HG03196 (cell line): ENCODE measurements at regions not wholly inside any gene's neighbourhood (a gene's known extent, or its start where the extent isn't known, plus 50 kb on each side); places are given as distances from the start of the nearest gene placed in this dataset.

Source experiments
- ATAC-seq: cut with Tn5 transposase; IDR thresholded peaks from one replicate; pipeline ENCODE4 v1.9.1; 2021; ENCODE audit not compliant: unreplicated experiment

- ATAC-seq: no peak
Measured at GRCh38 chr4:137468836-137469235, 63.5 kb downstream of the PCDH18 start.

- ATAC-seq: no peak
Measured at GRCh38 chr4:137467537-137467936, 64.8 kb downstream of the PCDH18 start.

GRCh38 chr4:137463377-137464003, 68.8 kb downstream of the PCDH18 start:
- no peak for ATAC-seq

- no peak for ATAC-seq
Measured at GRCh38 chr4:137455647-137456321, 76.5 kb downstream of the PCDH18 start.

DNA sequence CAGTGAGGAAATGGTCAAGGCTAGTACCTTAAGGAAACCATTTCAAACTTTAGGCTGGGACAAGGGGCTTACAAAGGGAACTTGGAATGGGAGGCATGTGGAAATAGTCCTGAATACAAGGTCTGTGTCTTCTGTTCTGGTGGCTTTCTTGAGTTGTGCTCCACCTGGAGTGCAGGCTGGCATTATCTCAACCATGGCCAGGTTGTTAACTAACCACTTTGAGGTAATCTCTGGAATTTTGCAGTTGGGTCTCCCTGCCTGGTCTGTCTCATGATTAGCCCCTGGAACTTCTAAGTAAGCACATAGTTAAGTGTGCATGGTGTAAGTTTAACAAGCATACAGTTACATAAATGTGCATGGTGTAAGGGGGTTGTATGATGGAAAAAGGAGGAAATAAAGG, 77.5 kb downstream of the PCDH18 start:
- ATAC-seq: no peak

- ATAC-seq: no peak
Measured at GRCh38 chr4:137452799-137453198, 79.5 kb downstream of the PCDH18 start.

- no peak for ATAC-seq
Measured at GRCh38 chr4:137451172-137451825, 81.0 kb downstream of the PCDH18 start.

- ATAC-seq: no peak
Measured at GRCh38 chr4:137448402-137448801, 83.9 kb downstream of the PCDH18 start.

- no peak for ATAC-seq
Measured at GRCh38 chr4:137446071-137446470, 86.2 kb downstream of the PCDH18 start.

DNA sequence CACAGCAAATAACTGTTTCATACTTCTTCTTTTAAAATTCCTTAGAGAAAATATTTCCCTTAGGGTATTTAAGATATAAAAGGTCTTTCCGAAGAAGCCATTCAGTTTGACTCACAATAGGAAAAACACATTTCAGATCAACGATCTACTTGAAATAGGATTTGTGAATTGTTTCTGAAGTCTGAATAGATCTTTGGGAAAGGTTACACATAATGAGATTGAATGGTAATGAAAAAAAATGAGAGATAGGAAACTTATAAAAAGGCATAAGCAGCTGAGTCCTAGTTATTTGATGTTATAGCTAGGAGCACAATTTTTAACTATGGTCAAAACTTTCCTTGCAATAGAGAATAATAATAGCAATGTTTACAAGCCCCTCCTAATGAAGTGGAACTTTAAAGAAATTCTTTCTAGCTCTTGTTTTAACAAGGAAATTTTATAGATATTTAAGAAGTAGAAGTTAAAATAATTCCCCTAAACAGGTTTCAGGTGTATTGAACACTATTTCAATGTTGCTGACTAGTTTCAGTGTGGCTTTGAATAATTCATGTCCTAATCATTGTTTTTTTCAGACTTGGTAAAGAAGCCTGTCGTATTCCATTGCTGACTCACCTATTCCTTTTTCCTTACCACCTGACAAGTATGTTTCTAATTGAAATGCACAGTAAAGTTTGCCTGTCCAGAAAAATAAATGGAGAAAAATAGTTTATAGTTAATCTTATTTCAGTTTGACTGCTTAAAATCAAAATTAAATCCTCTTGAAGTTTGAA, 89.1 kb downstream of the PCDH18 start:
- ATAC-seq: no peak

DNA sequence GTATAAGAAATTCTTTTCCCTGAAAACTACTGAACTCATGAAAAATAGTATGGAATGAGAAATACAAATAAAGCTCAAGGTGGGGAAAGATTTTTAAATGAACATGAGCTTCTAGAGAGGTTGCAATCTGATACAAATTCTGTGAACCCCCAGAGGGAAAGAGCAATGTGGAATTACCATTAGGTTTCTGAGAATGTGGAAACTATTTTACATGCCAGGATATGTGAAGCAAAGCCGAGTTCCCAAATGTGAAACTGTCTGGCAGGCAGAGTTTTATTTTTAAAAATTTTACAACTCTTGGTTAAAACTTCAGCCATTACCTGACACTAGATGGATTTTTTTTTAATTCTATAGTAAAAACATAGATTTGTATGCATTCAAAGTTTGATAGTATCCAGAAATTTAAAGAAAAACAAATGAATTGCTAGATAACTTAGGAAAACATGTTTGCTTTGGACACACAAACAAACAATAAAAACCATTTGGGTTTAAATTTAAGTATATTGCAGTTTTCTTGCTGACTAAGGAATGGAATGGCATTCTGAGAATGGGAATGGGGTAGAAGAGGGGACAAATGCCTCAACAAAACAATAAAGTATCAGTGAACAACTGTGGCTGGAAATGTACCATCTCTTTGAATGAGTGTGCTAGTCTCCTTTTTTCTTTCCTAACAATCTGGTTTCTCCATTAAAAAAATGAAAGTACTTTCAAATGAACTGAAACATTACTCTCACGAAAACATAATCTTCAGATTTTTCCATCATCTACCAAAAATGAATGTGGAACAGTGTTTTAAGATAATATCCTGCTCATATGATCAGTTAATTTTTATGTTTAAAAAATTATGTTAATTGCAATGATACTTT, 99.6 kb downstream of the PCDH18 start:
- ATAC-seq: no peak

GRCh38 chr4:137430171-137430570, 102.1 kb downstream of the PCDH18 start:
- ATAC-seq: no peak

DNA sequence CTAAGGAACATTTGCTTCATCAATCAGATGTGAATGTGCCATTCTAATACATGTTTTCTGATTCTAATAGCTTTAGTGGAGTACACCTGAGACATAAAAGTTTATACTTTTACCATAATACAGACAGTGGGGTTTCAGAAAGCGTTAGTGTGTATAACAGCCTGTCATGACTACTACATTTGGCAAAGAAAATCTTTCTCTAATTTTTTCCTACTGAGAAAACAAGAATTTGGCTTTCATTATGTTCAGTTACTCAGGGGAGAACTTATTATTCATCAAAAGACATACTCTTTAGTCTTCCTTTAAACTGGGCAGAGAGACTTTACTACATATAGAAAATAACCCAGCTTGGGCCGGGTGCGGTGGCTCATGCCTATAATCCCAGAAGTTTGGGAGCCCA, 104.9 kb downstream of the PCDH18 start:
- no peak for ATAC-seq

DNA sequence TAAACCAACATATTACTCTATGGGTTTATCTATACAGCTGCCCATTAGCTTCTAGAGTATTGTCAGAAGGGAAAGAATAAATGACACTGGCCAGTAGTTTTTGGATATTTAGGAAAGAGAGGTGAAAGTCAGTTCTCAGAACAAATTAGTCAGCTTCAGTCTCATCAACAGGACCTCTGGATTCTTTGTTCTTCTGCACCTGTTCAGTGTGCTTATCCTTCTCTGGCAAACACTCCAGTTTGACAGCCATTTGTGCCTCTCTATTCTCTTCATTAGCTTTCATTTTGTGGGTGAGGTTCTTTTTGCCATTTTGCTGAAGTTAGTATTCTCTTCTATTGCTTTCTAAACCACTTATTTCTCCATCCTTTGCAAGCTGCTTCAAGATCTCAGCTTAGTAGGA, 107.0 kb downstream of the PCDH18 start:
- ATAC-seq: no peak

DNA sequence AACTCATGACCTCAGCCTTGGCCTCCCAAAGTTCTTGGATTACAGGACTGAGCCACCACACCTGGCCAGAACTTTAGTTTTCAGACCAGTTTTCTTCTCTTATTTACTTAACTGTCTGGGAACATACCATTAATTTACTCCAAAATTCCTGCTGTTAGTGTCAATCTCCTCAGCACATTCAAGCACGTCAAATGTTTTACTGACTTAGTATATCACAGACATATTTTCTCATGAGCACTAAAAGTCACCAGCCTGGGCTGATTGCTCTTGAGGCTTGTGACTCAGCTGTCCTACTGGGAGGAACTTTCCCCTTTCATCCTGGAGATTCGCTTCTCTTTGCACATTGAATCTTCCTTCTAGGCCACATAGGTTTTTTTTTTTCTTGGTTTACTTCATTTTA, 109.6 kb downstream of the PCDH18 start:
- no peak for ATAC-seq

- ATAC-seq: no peak
Measured at GRCh38 chr4:137421796-137422195, 110.5 kb downstream of the PCDH18 start.

DNA sequence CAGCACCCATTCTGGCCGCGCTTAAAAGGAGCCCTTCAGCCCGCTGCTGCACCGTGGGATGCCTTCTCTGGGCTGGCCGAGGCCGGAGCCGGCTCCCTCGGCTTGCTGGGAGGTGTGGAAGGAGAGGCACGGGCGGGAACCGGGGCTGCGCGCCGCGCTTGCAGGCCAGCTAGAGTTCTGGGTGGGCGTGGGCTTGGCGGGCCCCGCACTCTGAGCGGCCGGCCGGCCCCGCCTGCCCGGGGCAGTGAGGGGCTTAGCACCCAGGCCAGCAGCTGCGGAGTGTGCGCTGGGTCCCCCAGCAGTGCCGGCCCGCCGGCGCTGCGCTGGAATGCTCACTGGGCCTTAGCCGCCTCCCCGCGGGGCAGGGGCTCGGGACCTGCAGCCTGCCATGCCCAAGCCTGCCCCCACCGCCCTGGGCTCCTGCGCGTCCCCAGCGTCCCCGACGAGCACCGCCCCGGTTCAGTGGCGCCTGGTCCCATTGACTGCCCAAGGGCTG, 111.3 kb downstream of the PCDH18 start:
- ATAC-seq: no peak

GRCh38 chr4:137417676-137418075, 114.6 kb downstream of the PCDH18 start:
- ATAC-seq: no peak

- ATAC-seq: no peak
Measured at GRCh38 chr4:137414802-137415201, 117.5 kb downstream of the PCDH18 start.

- no peak for ATAC-seq
Measured at GRCh38 chr4:137408527-137409177, 123.6 kb downstream of the PCDH18 start.
